ENCODE measurements at regions not wholly inside any gene's neighbourhood (a gene's known extent, or its start where the extent isn't known, plus 50 kb on each side); places are given as distances from the start of the nearest gene placed in this dataset.

DNA sequence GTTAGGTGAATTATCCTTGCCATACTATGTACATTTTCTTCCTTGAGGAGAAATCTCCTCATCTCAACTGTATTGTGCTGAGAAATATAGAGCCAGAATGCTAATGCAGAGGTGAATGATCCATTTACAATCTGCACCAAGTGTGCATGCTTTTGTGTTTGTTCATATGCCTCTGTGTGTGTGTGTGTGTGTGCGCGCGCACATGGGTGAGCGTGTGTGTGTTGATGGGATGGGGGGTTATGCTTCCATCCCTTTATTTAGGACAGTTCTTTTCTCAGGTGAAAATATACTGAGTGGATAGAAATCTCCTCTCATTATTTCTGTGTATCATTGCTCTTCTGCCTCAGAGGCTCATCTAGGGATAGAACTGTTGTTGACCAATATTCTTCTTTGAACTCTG is 626.1 kb downstream of the MCTP2 start:
- TF ChIP-seq, protein P1, sequence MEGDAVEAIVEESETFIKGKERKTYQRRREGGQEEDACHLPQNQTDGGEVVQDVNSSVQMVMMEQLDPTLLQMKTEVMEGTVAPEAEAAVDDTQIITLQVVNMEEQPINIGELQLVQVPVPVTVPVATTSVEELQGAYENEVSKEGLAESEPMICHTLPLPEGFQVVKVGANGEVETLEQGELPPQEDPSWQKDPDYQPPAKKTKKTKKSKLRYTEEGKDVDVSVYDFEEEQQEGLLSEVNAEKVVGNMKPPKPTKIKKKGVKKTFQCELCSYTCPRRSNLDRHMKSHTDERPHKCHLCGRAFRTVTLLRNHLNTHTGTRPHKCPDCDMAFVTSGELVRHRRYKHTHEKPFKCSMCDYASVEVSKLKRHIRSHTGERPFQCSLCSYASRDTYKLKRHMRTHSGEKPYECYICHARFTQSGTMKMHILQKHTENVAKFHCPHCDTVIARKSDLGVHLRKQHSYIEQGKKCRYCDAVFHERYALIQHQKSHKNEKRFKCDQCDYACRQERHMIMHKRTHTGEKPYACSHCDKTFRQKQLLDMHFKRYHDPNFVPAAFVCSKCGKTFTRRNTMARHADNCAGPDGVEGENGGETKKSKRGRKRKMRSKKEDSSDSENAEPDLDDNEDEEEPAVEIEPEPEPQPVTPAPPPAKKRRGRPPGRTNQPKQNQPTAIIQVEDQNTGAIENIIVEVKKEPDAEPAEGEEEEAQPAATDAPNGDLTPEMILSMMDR (conservative IDR thresholded peaks at IDR 0.05; ENCODE audit: low read length), result no peak
- no peak for TF ChIP-seq EZH2phosphoT487 (IDR thresholded peaks at IDR 0.05; ENCODE audit: borderline replicate concordance)
